ENCODE measurements at regions not wholly inside any gene's neighbourhood (a gene's known extent, or its start where the extent isn't known, plus 50 kb on each side); places are given as distances from the start of the nearest gene placed in this dataset.
A peak's percentile ranks its signal among the peaks of the same experiment; 100 is the strongest.

DNA sequence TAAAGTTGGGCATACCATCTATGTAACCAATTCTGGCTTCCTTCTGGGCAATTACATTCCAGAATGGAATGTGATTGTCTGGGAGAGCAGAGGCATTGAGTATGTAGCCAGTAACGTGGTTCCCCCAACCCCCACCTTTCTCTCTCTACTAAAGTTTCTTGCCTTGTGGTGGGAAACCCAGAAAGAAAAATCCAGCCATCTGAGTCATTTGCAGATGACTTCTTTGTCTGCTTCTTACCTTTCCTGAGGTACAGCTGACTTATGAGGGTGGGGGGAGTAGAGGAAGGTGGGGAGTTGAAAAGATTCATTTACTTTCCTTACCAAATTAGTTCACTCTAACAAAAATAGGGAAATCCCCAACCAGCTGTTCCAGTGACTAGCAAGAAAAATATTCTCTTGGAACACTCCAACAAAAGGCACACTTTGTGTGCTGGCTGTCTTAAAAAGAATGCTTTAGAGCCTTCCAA lies 112.1 kb upstream of the FRMD6 start:
- FAIRE-seq = peak; percentile 94
- peak; percentile 95 for DNase-seq (ENCODE audit: low spot score)

DNA sequence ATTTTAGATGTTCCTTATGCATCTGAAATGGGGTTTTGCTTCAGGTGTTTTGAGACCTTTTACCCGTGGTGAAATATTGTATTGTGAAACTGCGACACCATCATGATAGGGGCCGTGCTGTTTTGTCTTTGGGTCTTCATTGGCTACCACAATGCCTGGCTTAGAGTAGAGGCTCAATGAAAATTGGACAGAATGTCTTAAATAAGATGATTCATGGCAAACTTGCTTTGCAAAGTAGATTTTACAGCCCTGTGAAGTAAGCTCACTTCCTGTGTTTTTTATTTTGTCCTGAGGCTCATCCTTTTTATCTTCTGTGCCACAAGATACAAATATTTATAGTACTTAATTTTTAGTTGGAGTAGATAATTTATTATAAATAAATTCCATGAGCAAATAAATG lies 111.3 kb upstream of the FRMD6 start:
- FAIRE-seq = no peak

DNA sequence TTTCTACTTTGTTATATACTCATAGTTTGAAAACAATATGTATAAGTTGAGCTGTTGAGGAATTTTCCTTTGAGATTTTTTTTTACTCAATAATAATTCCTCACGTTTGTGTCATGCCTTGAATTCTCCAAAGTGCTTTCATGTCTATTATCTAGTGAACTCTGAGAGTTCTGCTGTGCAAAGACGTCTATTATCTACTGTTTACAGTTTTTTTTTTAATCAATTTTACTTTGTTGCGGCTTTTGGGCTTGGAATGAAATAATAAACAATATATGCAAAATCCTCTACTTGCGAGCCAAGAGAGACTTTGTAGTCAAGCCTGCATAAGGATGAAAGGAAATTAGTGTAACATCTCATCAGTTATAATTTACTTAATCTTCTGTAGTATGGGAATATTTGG lies 107.2 kb upstream of the FRMD6 start:
- FAIRE-seq (no peak), DNase-seq (ENCODE audit: low spot score) (no peak)

More for the DNA sequence above, 111.3 kb upstream of the FRMD6 start:
- no peak for DNase-seq (ENCODE audit: low spot score)

DNA sequence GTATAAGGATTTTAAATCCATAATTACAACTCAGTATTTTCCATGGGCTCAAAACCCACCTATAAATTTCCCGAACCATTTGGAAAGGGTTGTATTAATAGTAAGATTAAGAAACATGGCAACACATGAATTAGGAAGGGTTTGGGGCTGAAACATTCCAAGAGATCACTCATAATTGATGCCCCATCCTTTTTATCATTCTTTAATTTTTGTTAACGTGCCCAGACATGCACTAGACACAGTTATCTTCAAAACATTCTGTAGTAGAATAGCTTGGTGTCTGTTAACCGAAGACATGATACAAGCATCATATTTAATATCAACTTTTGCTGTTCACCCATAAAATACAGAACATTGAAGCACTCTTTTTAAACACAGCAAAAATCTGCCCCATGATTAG lies 106.8 kb upstream of the FRMD6 start:
- FAIRE-seq (peak; percentile 44), DNase-seq (ENCODE audit: low spot score) (no peak)

DNA sequence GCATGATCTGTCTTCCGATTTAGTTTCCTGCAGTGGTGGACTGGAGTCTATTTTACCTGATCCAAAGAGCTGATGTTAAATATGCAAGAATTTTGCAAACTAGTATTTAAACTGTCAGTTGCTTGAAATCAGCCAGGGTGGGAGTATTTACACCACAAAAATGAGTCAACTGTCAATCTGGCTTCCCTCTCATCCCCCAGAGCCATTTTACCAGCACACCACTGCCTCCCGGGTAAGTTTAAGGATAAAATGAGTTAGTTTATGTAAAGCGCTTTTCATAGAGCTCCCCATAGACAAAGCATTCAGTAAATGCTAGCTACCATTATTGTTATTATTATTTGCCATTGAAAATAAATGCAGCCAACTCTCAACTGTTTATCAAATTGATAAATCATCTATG lies 106.3 kb upstream of the FRMD6 start:
- no peak for DNase-seq (ENCODE audit: low spot score)
- FAIRE-seq = peak; percentile 48

DNA sequence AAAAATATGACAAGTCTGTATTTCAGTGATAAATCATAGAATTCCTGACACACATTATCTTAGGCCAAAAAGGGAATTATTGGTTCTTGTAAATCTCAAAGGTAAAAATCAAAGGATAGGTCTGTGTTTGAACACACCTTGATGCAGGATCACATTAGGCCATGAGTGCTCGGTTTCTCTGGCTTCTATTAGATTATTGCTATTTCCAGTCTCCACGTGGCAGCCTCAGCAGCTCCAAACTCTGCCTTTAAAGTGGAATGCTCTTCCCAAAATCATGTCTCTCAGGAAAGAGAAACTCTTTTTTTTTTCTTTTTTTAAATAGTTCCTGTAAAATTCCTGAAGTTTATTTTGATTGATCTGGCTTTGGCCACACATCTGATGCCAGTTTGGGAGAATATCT lies 105.6 kb upstream of the FRMD6 start:
- DNase-seq (ENCODE audit: low spot score) (no peak), FAIRE-seq (no peak)

DNA sequence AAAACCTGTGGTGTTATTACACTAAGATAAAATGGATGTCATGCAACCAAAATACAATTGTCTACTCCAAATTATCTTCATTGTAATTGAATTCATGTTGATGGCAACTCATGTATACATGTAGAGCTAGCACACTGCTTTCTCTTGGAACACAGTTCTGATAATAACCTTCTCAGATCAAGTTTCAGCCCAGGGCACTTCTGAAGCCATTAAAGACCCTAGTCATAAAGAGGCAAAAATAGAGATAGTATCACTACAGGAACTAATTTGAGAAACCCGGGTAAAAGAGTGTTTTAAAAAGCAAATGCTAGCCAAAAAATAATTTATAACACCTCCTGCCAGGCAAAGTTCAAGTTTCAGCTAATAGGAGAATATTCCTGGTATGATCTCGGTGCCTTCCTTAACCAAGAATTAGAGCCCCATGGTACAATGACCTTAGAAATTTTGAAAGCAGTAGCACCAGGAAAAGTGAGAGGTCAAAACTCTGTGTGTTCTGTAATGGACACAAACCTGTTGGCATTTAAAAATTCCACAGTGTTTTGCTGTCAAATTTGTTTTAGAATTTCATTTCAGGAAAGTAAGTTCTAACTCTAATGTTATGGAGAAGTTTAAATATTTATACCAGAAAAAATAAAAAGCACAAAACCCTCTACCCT lies 105.0 kb upstream of the FRMD6 start:
- DNase-seq (ENCODE audit: low spot score) (no peak), FAIRE-seq (peak; percentile 50)

DNA sequence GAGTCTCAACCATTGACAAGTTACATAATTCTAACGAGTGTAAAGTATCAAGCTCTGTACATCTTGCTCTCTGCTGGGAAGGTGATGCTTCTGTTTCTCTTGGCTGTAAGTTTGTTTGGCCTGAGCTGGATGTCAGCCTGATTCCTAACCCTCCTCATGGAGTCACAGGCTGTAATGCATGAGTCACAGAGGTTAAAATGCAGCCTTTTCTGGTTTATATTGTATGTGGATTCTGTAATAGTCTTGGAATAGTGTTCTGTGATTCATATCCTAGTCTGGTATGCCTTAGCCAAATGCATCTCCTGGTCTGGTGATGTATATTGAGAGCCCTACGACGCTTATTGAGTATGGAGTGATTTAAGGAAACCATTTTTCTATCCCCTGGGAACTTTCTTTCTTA lies 104.5 kb upstream of the FRMD6 start:
- FAIRE-seq (peak; percentile 97), DNase-seq (ENCODE audit: low spot score) (peak; percentile 89)

DNA sequence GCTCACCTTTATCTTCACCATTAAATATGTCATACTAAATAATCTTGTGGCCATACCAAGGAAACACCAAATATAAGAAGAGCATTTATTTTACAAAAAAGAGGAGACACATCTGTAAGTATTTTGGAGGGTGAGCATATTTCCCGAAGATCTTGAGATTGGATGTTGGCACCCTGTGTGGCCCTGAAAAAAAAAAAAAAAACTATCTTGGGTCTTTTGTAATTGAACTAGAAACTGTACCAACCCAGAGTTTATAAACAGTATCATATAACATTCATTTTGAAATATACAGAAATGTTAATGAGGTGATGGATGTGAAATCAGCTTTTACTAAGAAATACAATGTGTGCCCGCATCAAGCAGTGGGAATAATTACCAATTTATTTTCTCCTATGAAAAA lies 104.0 kb upstream of the FRMD6 start:
- FAIRE-seq (no peak), DNase-seq (ENCODE audit: low spot score) (no peak)

DNA sequence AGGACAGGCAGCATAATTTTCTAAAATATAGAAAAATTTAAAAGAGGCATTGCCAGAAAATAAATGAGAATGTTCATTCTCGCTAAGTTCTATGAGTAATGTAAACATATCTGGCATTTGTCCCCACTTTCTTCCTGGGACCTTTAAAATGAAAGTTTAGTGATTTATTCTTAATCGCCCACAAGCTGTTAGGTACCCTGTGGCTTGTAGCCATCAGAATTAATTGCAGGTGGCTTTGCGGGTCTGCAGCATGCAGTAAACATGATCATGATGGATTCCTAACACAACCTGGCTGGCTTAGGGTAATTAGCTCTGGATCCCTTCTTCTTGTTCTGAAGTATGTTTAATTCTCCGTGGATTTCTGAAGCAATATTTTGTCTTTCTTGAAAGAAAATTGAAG lies 103.5 kb upstream of the FRMD6 start:
- FAIRE-seq (peak; percentile 58), DNase-seq (ENCODE audit: low spot score) (no peak)

DNA sequence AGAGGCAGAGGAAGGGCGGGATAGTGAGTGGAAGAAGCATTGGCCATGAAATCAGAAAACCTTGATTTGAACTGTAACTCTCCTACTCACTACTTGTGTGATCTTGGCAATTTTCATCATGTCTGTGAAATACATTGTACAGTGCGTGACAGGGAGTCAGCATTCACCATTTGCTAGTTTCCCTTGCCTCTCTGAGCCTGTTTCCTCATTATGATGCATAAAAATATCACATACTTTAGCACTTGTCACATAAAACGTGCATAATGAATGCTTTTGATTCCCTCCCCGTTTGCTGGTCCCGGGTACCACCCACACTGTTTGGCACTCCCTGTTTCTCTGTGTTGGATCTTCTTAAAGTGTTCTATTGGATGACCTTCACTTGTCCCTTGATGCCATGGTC lies 101.1 kb upstream of the FRMD6 start:
- FAIRE-seq (peak; percentile 68), DNase-seq (ENCODE audit: low spot score) (no peak)

DNA sequence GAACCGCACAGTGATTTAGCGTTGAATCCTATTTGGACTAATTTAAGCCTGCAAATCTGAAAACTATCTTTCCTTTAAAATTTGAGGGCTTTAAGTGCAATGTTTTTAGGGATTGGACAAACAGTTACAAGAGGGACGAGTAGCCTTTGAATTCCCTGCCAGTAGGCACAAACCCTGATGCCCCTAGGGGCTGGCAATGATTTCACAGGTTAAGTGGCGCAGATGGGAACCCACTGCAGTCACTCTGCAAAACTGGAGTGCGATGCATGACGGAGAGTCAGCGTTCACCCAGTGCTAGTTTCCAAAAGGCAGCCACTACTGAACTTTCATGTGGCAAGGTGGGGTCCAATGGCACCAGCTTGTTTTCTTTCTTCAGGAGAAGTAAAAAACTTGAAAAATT lies 99.4 kb upstream of the FRMD6 start:
- no peak for DNase-seq (ENCODE audit: low spot score)
- FAIRE-seq = peak; percentile 56

DNA sequence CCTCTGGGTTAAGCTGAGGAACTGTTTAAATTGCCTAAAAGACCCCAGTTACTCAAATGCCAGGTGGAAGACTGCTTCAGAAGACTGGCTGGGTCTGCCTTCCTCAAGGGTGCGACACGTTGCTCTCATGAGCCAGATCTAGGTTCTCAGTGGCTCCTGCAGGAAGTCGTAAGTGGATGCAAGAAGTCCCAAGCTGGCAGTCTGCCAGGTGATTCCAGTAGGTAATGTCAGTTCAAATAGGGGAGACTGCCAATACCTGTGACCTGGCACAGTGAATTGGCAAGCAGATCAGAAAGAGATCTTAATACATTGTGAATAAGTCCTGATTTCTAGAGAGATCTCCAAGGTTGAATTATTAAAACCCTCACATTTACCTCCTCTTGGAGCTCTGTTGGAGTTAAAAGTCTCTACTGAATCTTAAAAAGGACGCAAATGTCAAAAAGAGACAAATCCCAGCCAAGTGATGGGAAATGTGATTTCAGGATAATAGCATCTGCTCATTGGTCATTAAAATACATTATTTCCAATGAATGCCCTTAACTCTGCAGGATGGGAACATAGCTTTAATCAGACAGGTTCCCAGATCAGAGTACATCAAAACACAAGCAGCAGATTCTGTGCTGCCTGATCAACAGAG lies 98.8 kb upstream of the FRMD6 start:
- DNase-seq (ENCODE audit: low spot score) = peak; percentile 66
- peak; percentile 94 for FAIRE-seq

DNA sequence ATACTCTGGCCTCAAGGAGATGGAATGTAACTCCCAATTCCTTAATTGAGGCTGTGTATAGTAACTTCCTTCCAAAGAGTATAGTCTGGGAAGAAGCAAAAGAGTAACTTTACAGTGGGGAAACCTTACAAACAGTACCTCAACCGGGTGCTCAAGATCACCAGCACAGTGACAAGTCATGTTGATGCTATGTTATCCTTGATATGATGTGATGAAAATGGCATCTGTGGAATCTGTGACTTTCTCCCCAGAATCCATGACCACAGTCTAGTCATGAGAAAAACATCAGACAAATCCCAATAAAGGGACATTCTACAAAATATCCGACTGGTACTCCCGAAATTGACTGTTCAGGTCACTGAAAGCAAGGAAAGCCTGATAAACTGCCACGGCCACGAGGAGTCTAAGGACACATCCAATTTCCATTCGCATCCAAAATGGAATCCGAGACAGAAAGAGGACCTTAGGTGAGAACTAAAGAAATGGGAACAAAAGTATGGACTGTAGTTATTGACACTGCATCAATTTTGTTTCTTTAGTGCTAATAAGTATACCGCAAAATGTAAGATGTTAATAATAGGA lies 97.3 kb upstream of the FRMD6 start:
- DNase-seq (ENCODE audit: low spot score) = peak; percentile 83
- FAIRE-seq = peak; percentile 96

DNA sequence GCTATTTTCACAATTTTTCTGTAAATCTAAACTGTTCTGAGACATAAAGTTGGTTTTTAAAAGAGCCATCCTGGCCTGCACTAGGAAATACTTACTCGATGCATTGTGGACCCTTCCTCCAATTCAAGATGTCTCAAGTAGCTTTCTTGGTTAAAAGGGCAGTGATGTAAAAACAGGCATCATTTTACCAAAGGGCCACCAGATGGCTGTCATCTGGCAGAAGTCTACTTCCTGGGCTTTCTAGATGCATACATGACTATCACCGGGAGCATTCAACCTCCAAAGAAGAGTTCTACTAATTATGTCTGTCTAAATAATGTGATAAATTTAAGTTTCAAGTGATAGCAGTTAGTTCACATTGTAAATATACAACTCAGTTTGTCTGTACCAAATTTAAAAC lies 96.8 kb upstream of the FRMD6 start:
- FAIRE-seq (peak; percentile 68), DNase-seq (ENCODE audit: low spot score) (peak; percentile 56)

DNA sequence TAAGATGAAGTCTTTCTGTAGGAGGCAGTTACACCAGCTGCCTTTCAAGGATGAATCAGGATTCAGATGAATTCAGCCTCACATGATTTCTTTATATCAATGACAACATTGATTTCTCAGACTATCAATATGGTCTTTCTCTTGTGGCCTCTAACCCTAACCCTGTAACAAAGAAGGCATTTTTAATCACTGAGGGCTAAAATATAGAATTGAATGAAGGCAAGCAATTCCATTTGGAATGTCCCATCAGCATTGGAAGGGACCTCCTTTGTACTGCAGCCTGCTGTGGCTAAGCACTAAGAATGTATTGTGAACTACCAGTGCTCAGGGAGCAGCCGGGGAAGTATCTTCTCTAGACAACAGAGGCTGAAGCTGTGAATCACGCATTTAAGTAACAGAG lies 90.6 kb upstream of the FRMD6 start:
- FAIRE-seq (peak; percentile 5), DNase-seq (ENCODE audit: low spot score) (no peak)

DNA sequence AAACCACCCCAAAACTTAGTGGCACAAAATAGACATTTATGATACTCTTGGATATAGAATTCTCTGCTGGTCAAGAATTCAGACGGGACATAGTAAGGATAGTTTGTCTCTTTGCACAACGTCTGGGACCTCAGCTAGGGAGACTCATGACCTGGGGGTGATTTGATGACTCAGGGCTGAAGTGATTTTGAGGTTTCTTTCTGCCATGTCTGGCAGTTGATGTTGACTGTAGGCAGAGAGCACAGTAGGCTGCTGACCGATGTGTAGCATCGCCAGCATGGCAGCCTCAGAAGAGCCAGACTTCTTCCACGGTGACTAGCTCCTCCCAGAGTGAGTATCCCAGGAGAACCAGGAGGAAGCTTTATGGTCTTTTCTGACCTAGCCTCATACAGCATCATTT lies 88.9 kb upstream of the FRMD6 start:
- peak; percentile 94 for FAIRE-seq
- no peak for DNase-seq (ENCODE audit: low spot score)

DNA sequence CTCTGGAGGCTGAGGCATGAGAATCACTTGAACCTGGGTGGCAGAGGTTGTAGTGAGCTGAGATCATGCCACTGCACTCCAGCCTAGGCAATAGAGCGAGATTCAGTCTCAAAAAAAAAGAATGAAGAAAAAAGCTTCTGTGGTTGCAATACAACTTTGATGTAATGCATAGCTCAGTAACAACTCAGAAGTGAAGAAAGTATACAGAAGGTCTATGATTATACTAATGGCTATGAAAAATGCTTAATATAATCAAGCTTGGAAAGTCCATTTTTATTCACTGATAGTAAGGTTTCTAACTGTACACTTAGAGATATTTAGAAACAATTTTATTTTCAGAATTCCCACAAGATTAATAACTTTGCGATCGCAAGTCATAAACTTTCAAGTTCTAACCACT lies 88.2 kb upstream of the FRMD6 start:
- FAIRE-seq (no peak), DNase-seq (ENCODE audit: low spot score) (no peak)

DNA sequence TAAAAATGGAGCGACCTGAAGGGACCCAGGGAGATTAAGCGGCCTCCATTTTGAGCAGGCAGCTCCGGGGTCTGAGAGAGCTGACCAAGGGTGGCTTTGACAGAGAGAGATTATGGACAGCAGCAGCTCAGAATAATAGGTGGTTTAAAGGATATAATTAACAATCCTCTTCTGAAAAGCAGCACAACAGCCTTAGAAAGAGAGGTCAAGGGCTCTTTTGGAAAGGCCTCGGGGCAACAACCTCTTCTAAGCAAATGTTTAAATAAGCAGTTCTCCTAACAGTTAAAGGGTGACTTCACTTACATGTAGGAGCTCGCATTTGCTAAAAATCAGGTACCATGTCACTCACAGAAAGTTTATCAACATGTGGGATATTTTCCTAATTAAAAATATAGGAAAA lies 87.2 kb upstream of the FRMD6 start:
- DNase-seq (ENCODE audit: low spot score) (no peak), FAIRE-seq (no peak)

DNA sequence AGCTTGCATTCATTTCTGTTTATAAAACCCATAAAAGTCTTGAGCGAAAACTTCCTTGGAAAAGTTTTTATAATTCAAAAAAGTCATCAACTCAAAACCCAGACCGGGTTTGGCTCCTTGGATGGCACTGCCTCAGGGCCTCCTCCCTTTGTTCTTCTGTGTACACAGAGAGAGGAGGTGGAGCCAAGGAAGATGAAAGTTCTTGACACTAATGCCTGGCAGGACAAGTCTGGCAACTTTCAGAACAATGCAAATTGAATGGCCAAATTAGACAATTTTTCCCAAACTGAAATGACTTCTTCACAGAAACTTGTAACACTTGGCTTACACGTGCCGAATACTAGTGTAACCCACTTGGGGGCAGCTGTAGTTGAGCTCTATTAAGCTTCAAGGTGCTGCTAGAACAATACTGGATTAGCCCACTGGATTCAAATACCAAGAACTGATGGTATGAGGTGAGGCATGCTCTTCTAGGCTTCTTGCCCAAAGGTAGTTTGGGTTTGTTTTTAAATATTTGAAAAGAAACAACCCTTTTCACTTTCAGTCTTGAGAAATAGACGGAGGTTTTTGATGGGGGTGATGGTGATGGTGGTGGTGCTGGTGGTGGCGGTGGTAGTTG lies 86.6 kb upstream of the FRMD6 start:
- DNase-seq (ENCODE audit: low spot score) (no peak), FAIRE-seq (no peak)

DNA sequence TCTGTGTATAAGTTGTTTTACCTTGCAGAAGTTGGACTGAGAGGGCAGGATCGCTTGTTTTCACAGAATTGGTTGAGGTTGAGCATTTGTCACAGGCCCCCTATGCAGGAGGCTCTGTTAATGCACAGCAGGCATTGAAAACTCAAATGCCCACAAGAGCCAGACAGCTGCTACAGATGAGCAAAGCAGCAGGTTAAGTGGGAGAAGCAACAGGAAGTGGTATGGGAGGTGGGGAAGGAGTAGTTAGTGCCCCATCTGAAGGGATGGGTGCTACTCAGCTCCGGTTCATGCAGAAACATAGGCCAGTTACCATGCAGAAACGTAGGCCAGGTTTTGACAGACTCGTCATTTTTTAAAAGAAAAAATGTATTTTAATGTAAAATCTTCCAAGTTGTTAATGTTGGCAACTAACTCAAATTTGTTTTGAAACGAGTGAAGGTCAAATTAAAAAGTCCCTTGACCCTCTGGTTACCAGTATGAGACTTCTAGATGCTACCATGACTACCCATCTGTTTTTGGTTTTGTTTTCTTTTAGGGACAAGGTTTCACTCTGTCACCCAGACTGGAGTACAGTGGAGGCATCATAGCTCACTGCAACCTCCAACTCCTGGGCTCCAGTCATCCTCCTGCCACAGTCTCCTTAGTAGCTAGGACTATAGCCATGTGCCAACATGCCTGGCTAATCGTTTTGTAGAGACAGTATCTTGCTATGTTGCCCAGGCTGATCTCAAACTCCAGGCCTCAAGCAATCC lies 84.7 kb upstream of the FRMD6 start:
- FAIRE-seq = peak; percentile 46
- DNase-seq (ENCODE audit: low spot score) = no peak

DNA sequence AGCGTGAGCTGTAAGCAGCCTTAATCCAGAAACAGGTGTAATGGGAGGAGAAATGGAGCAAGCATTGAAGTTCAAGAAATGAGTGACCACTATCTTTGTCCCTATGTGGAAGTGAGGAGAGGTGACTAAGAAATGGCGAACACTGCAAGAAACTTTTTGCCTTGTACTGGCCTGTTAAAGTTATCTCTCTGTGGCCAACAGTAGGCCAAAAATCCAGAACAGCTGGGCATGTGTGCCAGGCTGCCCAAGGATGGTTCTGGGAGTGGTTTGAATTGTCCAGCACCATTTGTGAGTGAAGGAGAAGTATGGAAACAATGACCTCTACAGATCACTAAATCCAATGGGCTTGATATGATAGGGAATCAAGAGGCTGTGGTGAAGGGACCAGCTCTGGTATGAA lies 83.3 kb upstream of the FRMD6 start:
- FAIRE-seq = no peak

More for the DNA sequence above, 83.3 kb upstream of the FRMD6 start:
- DNase-seq (ENCODE audit: low spot score) = no peak

All from urothelium cell line (cell line).